Type B pancreatic cell (in vitro differentiated cells): ENCODE measurements at regions not wholly inside any gene's neighbourhood (a gene's known extent, or its start where the extent isn't known, plus 50 kb on each side); places are given as distances from the start of the nearest gene placed in this dataset.

ENCODE experiments used
- DNase-seq: peaks from one replicate; pipeline ENCODE4 v3.0.0; 2021; ENCODE audit warnings: mixed read lengths; ENCODE audit not compliant: unreplicated experiment; ENCODE audit errors: extremely low spot score
- H3K27ac Mint-ChIP-seq: 2 replicates; pipeline ENCODE4 v1.8.0; 2021; ENCODE audit warnings: mild to moderate bottlenecking, mixed read lengths
- H3K27me3 Mint-ChIP-seq: 2 replicates; pipeline ENCODE4 v1.8.0; 2021; ENCODE audit warnings: mixed read lengths
- H3K36me3 Mint-ChIP-seq: 2 replicates; pipeline ENCODE4 v1.8.0; 2021; ENCODE audit warnings: mixed read lengths
- H3K4me1 Mint-ChIP-seq: one replicate; pipeline ENCODE4 v1.8.0; 2021; ENCODE audit warnings: mixed read lengths; ENCODE audit not compliant: unreplicated experiment
- H3K4me3 Mint-ChIP-seq: 2 replicates; pipeline ENCODE4 v1.8.0; 2021; ENCODE audit warnings: mild to moderate bottlenecking, mixed read lengths
- H3K9me3 Mint-ChIP-seq: 2 replicates; pipeline ENCODE4 v1.8.0; 2021; ENCODE audit warnings: mixed read lengths
- CTCF ChIP-seq: fragments of 200-600 bp; sonication (generic); conservative IDR thresholded peaks from 2 replicates; pipeline ENCODE4 v1.5.0; 2021; ENCODE audit warnings: antibody characterized with exemption, mild to moderate bottlenecking

GRCh38 chr1:30183895-30184294 is 539.5 kb downstream of the MATN1 start:
- DNase-seq: peak; percentile 44
- peaks cover 5% of the 10 kb centered on the region for H3K4me1 Mint-ChIP-seq
- peaks cover 31% of the 10 kb centered on the region for H3K27me3 Mint-ChIP-seq
- no peak overlapping the region for H3K4me3 Mint-ChIP-seq
- no peaks in the 10 kb centered on the region for H3K36me3 Mint-ChIP-seq
- H3K9me3 Mint-ChIP-seq: peaks cover 4% of the 10 kb centered on the region
- no peak for TF ChIP-seq CTCF
- H3K27ac Mint-ChIP-seq: no peak overlapping the region

GRCh38 chr1:30183006-30183405 is 540.4 kb downstream of the MATN1 start:
- no peak for DNase-seq
- H3K4me1 Mint-ChIP-seq: peaks cover 5% of the 10 kb centered on the region
- H3K9me3 Mint-ChIP-seq: peaks cover 4% of the 10 kb centered on the region
- H3K36me3 Mint-ChIP-seq: no peaks in the 10 kb centered on the region
- no peak overlapping the region for H3K4me3 Mint-ChIP-seq
- peaks cover 23% of the 10 kb centered on the region for H3K27me3 Mint-ChIP-seq
- no peak overlapping the region for H3K27ac Mint-ChIP-seq
- no peak for TF ChIP-seq CTCF

DNA sequence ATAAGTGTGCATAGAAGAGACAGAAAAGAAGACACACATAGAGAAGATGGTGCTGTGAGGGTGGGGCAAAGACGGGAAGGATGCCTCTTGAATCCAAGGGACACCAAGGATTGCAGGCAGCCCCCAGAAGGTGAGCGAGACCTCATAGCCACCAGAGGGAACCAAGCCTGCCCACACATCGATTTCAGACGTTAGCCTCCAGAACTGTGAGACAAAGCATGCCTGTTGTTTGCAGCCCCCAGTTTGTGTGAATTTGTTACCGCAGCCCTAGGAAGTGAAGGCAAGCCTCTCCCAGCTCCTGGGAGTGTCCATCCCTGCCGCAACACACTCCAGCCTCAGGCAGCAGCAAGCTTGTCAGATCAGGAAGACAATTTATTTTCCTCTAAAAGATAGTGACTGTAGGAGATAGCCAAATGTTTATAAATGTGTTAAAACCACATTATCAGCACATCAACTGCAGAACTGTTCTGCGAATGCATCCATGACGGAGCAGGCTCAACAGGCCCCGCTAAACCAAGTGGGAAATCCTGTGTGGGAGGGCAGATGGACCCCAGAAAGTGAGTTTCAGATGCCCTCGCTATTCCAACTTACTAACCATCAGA is 543.3 kb downstream of the MATN1 start:
- no peak overlapping the region for H3K4me3 Mint-ChIP-seq
- H3K27me3 Mint-ChIP-seq: peaks cover 24% of the 10 kb centered on the region
- DNase-seq: no peak

GRCh38 chr1:30176477-30176876 is 546.9 kb downstream of the MATN1 start:
- peaks cover 12% of the 10 kb centered on the region for H3K4me1 Mint-ChIP-seq
- no peak for DNase-seq
- H3K36me3 Mint-ChIP-seq: no peaks in the 10 kb centered on the region
- H3K27me3 Mint-ChIP-seq: peaks cover 10% of the 10 kb centered on the region
- TF ChIP-seq CTCF: no peak
- no peak overlapping the region for H3K4me3 Mint-ChIP-seq
- no peak overlapping the region for H3K27ac Mint-ChIP-seq
- peaks cover 4% of the 10 kb centered on the region for H3K9me3 Mint-ChIP-seq

More for the DNA sequence above, 543.3 kb downstream of the MATN1 start:
- Mint-ChIP-seq H3K36me3 (no peaks in the 10 kb centered on the region), H3K27ac (no peak overlapping the region), H3K9me3 (peaks cover 4% of the 10 kb centered on the region), H3K4me1 (peaks cover 5% of the 10 kb centered on the region)
- TF ChIP-seq CTCF: no peak

DNA sequence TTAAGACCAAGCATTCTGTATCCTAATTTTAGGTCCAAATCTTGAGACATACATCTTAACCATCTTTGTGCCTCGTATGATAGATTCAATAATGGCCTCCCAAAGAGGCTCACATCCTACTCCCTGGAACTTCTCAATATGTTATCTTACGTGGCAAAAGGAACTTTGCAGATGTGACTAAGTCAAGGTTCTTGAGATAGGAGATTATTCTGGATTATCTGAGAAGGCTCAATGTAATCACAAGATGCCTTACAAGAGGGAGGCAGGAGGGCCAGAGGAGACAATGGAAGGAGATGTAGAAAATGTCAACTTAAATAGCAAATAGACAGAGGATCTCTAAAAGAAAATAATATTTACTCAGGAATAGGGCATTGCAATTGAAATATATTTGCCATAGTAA is 548.9 kb downstream of the MATN1 start:
- no peak for TF ChIP-seq CTCF
- Mint-ChIP-seq H3K4me1 (peaks cover 8% of the 10 kb centered on the region), H3K36me3 (no peaks in the 10 kb centered on the region), H3K27me3 (peaks cover 6% of the 10 kb centered on the region), H3K27ac (no peak overlapping the region), H3K4me3 (no peak overlapping the region), H3K9me3 (peaks cover 4% of the 10 kb centered on the region)
- no peak for DNase-seq

DNA sequence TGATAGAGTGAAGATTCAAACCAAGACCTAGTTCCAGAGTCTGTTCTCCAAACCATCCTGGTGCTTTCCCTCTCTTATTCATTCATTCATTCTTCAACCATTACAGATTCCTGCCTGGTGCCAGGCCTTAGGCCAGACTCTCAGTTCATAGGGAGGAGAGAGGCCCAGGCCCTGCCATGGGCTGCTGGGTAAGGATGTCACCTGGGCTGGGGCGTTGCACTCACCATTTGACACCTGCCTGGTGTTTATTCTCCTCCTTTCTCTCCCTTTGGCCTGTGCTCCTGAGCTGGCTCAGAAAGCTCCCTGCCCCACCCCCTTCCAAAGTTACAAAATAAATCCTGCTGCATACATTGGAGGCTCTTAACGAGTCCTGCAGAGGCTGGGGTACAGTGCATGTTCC is 549.8 kb downstream of the MATN1 start:
- Mint-ChIP-seq H3K4me1 (peaks cover 8% of the 10 kb centered on the region), H3K27ac (no peak overlapping the region), H3K4me3 (no peak overlapping the region), H3K27me3 (peaks cover 6% of the 10 kb centered on the region), H3K9me3 (no peaks in the 10 kb centered on the region), H3K36me3 (no peaks in the 10 kb centered on the region)
- no peak for TF ChIP-seq CTCF
- no peak for DNase-seq
